ENCODE measurements at regions not wholly inside any gene's neighbourhood (a gene's known extent, or its start where the extent isn't known, plus 50 kb on each side); places are given as distances from the start of the nearest gene placed in this dataset.

DNA sequence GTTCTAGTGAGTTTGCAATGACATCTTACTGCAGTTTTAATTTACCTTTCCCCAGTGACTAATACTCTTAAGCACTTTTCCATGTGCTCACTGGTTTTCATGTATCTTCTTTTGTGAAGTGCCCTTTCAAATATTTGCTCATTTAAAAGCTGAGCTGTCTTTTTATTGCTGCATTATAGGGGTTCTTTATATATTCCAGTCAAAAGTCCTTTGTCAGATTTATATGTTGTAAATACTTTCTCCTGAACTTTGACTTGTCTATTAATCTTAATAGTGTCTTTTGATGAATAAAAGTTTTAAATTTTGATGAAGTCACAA lies 50.2 kb upstream of the ELOVL5 start:
- H3K23me2 ChIP-seq (ENCODE audit: low read depth, low read length), result no peaks in the 10 kb centered on the region
- no peak overlapping the region for H3K4me3 ChIP-seq (ENCODE audit: extremely low read depth in 1 of 4, insufficient read depth in 2 of 4, low read depth in 3 of 4, low read length in 4 of 4)
- ChIA-PET CTCF (ENCODE audit: partially characterized antibody) (interaction anchor here (0.8 to 1.8 kb wide), 5 partner anchors 10 to 308 kb away, joined by 3 to 6 read pairs (median 4); no protein-coding TSS in a partner anchor), POLR2A (ENCODE audit: partially characterized antibody) (no interaction called here)
- H3K4me2 ChIP-seq (ENCODE audit: insufficient read depth in 1 of 2, low read depth in 2 of 2, low read length in 2 of 2), result no peak overlapping the region
- no peak overlapping the region for H2BK120ac ChIP-seq (replicated peaks; ENCODE audit: low read depth, low read length)
- no peak overlapping the region for H4K5ac ChIP-seq (ENCODE audit: insufficient read length, low read depth, low read length)
- H2BK5ac ChIP-seq (ENCODE audit: low read depth, low read length), result no peak overlapping the region
- FAIRE-seq, result no peak
- no peak overlapping the region for H4K8ac ChIP-seq (ENCODE audit: extremely low read depth, insufficient read depth, low read length)
- no peaks in the 10 kb centered on the region for H3K79me1 ChIP-seq (ENCODE audit: low read depth, low read length)
- H2AK5ac ChIP-seq (ENCODE audit: low read depth, low read length), result no peak overlapping the region
- no peaks in the 10 kb centered on the region for H3K4me1 ChIP-seq (replicated peaks in 1 of 4; ENCODE audit: control insufficient read depth in 3 of 4, insufficient read depth in 4 of 4, low read length in 3 of 4)
- no peaks in the 10 kb centered on the region for H3K79me2 ChIP-seq (ENCODE audit: control insufficient read depth in 1 of 2, insufficient read depth in 2 of 2, low read length in 2 of 2)
- no peak overlapping the region for H4K91ac ChIP-seq (replicated peaks; ENCODE audit: insufficient read length, low read length)
- no peak overlapping the region for H3K56ac ChIP-seq (replicated peaks; ENCODE audit: insufficient read length, low read depth, low read length)
- no peaks in the 10 kb centered on the region for H3K9me3 ChIP-seq (ENCODE audit: insufficient read depth in 2 of 2, low read depth in 1 of 2, low read length in 1 of 2)
- H4K20me1 ChIP-seq (replicated peaks in 1 of 2; ENCODE audit: control insufficient read depth in 1 of 2, insufficient read depth in 2 of 2, low read length in 2 of 2), result no peaks in the 10 kb centered on the region
- H2AFZ ChIP-seq (ENCODE audit: low read length), result no peak overlapping the region
- no peak overlapping the region for H3K9ac ChIP-seq (replicated peaks in 1 of 4; ENCODE audit: extremely low read depth in 1 of 4, low read depth in 3 of 4, low read length in 3 of 4)
- no peak for DNase-seq (ENCODE audit: low read depth in 1 of 2, low spot score in 2 of 2)
- no peak overlapping the region for H3K23ac ChIP-seq (ENCODE audit: insufficient read length)
- no peak overlapping the region for H3K27ac ChIP-seq (ENCODE audit: low read depth, low read length)
- H3K14ac ChIP-seq (ENCODE audit: insufficient read length), result no peak overlapping the region
- no peak for TF ChIP-seq SIN3A (conservative IDR thresholded peaks at IDR 0.05 in 1 of 2, IDR thresholded peaks at IDR 0.05 in 1 of 2; ENCODE audit: low read depth in 1 of 2, low read length in 2 of 2)
- TF ChIP-seq CHD1 (IDR thresholded peaks at IDR 0.05; ENCODE audit: low read depth, low read length), result no peak
- TF ChIP-seq POLR2A (IDR thresholded peaks at IDR 0.05; ENCODE audit: control extremely low read depth in 1 of 2, low read depth in 2 of 2, low read length in 2 of 2), result no peak
- TF ChIP-seq POU5F1 (IDR thresholded peaks at IDR 0.05; ENCODE audit: low read depth, low read length), result no peak
- no peaks in the 10 kb centered on the region for H3K27me3 ChIP-seq (replicated peaks in 1 of 4; ENCODE audit: control insufficient read depth in 3 of 4, extremely low read depth in 1 of 4, insufficient read depth in 3 of 4, low read length in 3 of 4)
- H3K4ac ChIP-seq (replicated peaks; ENCODE audit: insufficient read length, low read depth, low read length), result no peak overlapping the region
- H3K36me3 ChIP-seq (ENCODE audit: control insufficient read depth in 2 of 4, insufficient read depth in 4 of 4, low read length in 3 of 4), result no peaks in the 10 kb centered on the region
- no peak overlapping the region for H2BK15ac ChIP-seq (ENCODE audit: low read length)
- no peak overlapping the region for H2BK20ac ChIP-seq (ENCODE audit: low read length)
- H3K18ac ChIP-seq (ENCODE audit: extremely low read depth, low read length), result no peak overlapping the region
- H2BK12ac ChIP-seq (ENCODE audit: low read depth, low read length), result no peak overlapping the region

Measured in H1 (cell line).